ENCODE measurements at regions not wholly inside any gene's neighbourhood (a gene's known extent, or its start where the extent isn't known, plus 50 kb on each side); places are given as distances from the start of the nearest gene placed in this dataset.

GRCh38 chr1:195045072-195045471, 1563.2 kb downstream of the KCNT2 start:
- TF ChIP-seq SMC3 (IDR thresholded peaks at IDR 0.05) (no peak), ELK1 (IDR thresholded peaks at IDR 0.05; ENCODE audit: low read depth, low read length) (no peak), CEBPB (IDR thresholded peaks at IDR 0.05) (no peak), MAFK (IDR thresholded peaks at IDR 0.05; ENCODE audit: partially characterized antibody) (no peak), JUNB (IDR thresholded peaks at IDR 0.05) (no peak), PBX3 (IDR thresholded peaks at IDR 0.05) (no peak), MAX (IDR thresholded peaks at IDR 0.05) (no peak), CTCF (IDR thresholded peaks at IDR 0.05) (no peak), ZFP36 (IDR thresholded peaks at IDR 0.05; ENCODE audit: borderline replicate concordance, partially characterized antibody) (no peak), ESRRA (IDR thresholded peaks at IDR 0.05; ENCODE audit: borderline replicate concordance, low read length) (no peak), HOXA7 (CRISPR knock-in tag; IDR thresholded peaks at IDR 0.05) (no peak), KDM5A (IDR thresholded peaks at IDR 0.05) (no peak), ATOH8 (CRISPR knock-in tag; IDR thresholded peaks at IDR 0.05; ENCODE audit: low read depth) (no peak)

All from A549 (cell line).